ENCODE measurements at regions not wholly inside any gene's neighbourhood (a gene's known extent, or its start where the extent isn't known, plus 50 kb on each side); places are given as distances from the start of the nearest gene placed in this dataset.

DNA sequence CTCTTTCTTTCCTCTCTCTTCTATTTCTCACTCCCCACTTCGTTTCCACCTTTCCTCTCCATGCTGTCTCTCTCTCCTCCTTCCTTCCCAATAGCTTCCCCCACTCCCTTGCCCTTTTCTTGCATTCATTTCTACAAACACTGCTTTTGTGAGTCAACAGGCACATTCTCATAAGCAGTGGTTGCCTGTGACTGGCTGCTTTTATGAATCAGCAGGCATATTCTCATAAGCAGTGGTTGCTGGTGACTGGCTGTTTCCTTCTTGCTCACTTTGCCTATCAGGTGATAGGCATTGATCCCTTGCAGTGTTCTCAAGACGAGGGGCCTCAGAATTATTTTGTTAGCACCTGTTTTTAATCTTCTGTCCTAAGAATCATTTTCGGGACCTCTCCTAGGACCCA, 116.1 kb upstream of the ACTBL2 start:
- TF ChIP-seq, protein P1, sequence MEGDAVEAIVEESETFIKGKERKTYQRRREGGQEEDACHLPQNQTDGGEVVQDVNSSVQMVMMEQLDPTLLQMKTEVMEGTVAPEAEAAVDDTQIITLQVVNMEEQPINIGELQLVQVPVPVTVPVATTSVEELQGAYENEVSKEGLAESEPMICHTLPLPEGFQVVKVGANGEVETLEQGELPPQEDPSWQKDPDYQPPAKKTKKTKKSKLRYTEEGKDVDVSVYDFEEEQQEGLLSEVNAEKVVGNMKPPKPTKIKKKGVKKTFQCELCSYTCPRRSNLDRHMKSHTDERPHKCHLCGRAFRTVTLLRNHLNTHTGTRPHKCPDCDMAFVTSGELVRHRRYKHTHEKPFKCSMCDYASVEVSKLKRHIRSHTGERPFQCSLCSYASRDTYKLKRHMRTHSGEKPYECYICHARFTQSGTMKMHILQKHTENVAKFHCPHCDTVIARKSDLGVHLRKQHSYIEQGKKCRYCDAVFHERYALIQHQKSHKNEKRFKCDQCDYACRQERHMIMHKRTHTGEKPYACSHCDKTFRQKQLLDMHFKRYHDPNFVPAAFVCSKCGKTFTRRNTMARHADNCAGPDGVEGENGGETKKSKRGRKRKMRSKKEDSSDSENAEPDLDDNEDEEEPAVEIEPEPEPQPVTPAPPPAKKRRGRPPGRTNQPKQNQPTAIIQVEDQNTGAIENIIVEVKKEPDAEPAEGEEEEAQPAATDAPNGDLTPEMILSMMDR (IDR thresholded peaks at IDR 0.05), result no peak
- TF ChIP-seq, protein P2, sequence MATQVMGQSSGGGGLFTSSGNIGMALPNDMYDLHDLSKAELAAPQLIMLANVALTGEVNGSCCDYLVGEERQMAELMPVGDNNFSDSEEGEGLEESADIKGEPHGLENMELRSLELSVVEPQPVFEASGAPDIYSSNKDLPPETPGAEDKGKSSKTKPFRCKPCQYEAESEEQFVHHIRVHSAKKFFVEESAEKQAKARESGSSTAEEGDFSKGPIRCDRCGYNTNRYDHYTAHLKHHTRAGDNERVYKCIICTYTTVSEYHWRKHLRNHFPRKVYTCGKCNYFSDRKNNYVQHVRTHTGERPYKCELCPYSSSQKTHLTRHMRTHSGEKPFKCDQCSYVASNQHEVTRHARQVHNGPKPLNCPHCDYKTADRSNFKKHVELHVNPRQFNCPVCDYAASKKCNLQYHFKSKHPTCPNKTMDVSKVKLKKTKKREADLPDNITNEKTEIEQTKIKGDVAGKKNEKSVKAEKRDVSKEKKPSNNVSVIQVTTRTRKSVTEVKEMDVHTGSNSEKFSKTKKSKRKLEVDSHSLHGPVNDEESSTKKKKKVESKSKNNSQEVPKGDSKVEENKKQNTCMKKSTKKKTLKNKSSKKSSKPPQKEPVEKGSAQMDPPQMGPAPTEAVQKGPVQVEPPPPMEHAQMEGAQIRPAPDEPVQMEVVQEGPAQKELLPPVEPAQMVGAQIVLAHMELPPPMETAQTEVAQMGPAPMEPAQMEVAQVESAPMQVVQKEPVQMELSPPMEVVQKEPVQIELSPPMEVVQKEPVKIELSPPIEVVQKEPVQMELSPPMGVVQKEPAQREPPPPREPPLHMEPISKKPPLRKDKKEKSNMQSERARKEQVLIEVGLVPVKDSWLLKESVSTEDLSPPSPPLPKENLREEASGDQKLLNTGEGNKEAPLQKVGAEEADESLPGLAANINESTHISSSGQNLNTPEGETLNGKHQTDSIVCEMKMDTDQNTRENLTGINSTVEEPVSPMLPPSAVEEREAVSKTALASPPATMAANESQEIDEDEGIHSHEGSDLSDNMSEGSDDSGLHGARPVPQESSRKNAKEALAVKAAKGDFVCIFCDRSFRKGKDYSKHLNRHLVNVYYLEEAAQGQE (IDR thresholded peaks at IDR 0.05; ENCODE audit: insufficient read depth in 1 of 2, low read depth in 2 of 2, low read length in 1 of 2), result no peak
- TF ChIP-seq POLR2AphosphoS5 (IDR thresholded peaks at IDR 0.05; ENCODE audit: low read depth, low read length) (no peak), TCF7L2 (IDR thresholded peaks at IDR 0.05; ENCODE audit: low read depth, low read length) (no peak)

All from Panc1 (cell line).